Activated naive CD8-positive, alpha-beta T cell treated with anti-CD3 and anti-CD28 coated beads, Interleukin-2, amount 50 U/mL, for 24 hours (primary cell): ENCODE measurements at regions not wholly inside any gene's neighbourhood (a gene's known extent, or its start where the extent isn't known, plus 50 kb on each side); places are given as distances from the start of the nearest gene placed in this dataset.

Experiments used
- ATAC-seq: fragments of 150-1000 bp; cut with Tn5 transposase; one replicate; pipeline ENCODE4 v1.10.0; 2021
- DNase-seq: peaks from one replicate; pipeline ENCODE4 v3.0.0; 2021
- H3K27ac Mint-ChIP-seq: one replicate; pipeline ENCODE4 v1.8.0; 2021; ENCODE audit warnings: mild to moderate bottlenecking, mixed read lengths
- H3K27me3 Mint-ChIP-seq: one replicate; pipeline ENCODE4 v1.8.0; 2021; ENCODE audit warnings: mixed read lengths
- H3K36me3 Mint-ChIP-seq: one replicate; pipeline ENCODE4 v1.8.0; 2021; ENCODE audit warnings: low read depth, mixed read lengths
- H3K4me1 Mint-ChIP-seq: one replicate; pipeline ENCODE4 v1.8.0; 2021; ENCODE audit warnings: mixed read lengths
- H3K4me3 Mint-ChIP-seq: one replicate; pipeline ENCODE4 v1.8.0; 2021; ENCODE audit warnings: mild to moderate bottlenecking, moderate library complexity, mixed read lengths
- H3K9me3 Mint-ChIP-seq: one replicate; pipeline ENCODE4 v1.8.0; 2021; ENCODE audit warnings: mixed read lengths

- Mint-ChIP-seq H3K4me1 (no peaks in the 10 kb centered on the region), H3K9me3 (no peaks in the 10 kb centered on the region), H3K36me3 (no peaks in the 10 kb centered on the region), H3K27ac (no peak overlapping the region), H3K4me3 (no peak overlapping the region), H3K27me3 (no peaks in the 10 kb centered on the region)
- ATAC-seq (no peak), DNase-seq (no peak)
These were observed 574.1 kb downstream of the LMO7 start for GRCh38 chr13:76210262-76210661.

GRCh38 chr13:76198568-76199163 lies 562.5 kb downstream of the LMO7 start:
- ATAC-seq: no peak

DNA sequence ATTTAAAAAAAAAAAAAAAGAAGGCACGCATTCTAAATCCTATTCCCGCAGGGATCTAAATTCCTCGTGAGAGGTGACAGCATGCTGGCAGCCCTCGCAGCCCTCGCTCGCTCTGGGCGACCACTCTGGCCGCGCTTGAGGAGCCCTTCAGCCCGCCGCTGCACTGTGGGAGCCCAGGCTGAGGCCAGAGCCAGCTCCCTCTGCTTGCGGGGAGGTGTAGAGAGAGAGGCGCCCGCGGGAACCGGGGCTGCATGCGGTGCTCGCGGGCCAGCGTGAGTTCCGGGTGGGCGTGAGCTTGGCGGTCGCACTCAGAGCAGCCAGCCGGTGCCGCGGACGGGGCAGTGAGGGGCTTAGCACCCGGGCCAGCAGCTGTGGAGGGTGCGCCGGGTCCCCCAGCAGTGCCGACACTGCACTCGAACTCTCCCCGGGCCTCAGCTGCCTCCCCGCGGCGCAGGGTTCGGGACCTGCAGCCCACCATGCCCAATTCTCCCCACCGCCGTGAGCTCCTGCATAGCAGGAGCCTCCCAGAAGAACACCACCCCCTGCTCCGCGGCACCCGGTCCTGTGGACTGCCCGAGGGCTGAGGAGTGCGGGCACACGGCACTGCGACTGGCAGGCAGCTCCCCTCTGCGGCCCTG lies 553.9 kb downstream of the LMO7 start:
- ATAC-seq (no peak), DNase-seq (no peak)
- peaks cover 3% of the 10 kb centered on the region for H3K9me3 Mint-ChIP-seq
- no peaks in the 10 kb centered on the region for H3K27me3 Mint-ChIP-seq
- no peaks in the 10 kb centered on the region for H3K36me3 Mint-ChIP-seq
- no peak overlapping the region for H3K4me3 Mint-ChIP-seq
- H3K27ac Mint-ChIP-seq: no peak overlapping the region
- no peaks in the 10 kb centered on the region for H3K4me1 Mint-ChIP-seq

More at GRCh38 chr13:76198568-76199163, 562.5 kb downstream of the LMO7 start:
- Mint-ChIP-seq H3K4me3 (no peak overlapping the region), H3K9me3 (peaks cover 11% of the 10 kb centered on the region), H3K27me3 (no peaks in the 10 kb centered on the region), H3K4me1 (no peaks in the 10 kb centered on the region), H3K36me3 (no peaks in the 10 kb centered on the region), H3K27ac (no peak overlapping the region)
- DNase-seq: no peak

DNA sequence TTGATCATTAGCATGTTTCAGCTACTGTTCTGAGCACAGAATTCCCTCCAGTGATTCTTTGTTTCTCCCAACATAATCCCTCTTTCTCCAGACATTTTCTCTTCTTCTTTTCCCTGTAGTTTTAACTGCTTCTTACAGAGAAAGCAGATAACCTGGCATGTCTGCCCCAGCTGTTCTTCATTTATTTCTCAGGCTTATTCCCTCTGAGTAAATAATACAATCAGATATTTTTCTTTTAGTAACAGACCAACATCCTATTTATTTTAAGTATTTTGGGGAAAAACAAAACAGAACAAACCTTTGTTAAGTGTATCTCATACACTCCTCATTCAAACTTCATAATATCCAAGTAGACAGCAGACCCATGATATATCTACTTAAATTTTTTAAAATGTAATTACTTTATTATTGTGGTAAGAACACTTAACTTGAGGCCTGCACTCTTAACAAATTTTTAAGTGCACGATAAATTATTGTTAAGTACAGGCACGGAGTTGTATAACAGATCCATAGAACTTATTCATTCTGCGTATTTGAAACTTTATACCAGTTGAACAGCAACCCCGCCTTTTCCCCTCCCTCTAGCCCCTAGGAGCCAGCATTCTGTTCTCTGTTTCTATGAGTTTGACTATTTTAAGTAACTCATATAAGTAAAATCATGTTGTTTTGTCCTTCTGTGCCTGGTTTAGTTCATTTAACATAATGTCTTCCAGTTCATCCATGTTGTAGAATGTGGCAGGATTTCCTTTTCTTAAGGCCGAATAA lies 540.0 kb downstream of the LMO7 start:
- no peaks in the 10 kb centered on the region for H3K9me3 Mint-ChIP-seq
- H3K36me3 Mint-ChIP-seq: no peaks in the 10 kb centered on the region
- DNase-seq: no peak
- H3K4me1 Mint-ChIP-seq: no peaks in the 10 kb centered on the region
- no peak for ATAC-seq
- H3K4me3 Mint-ChIP-seq: no peak overlapping the region
- no peaks in the 10 kb centered on the region for H3K27me3 Mint-ChIP-seq
- H3K27ac Mint-ChIP-seq: no peak overlapping the region

DNA sequence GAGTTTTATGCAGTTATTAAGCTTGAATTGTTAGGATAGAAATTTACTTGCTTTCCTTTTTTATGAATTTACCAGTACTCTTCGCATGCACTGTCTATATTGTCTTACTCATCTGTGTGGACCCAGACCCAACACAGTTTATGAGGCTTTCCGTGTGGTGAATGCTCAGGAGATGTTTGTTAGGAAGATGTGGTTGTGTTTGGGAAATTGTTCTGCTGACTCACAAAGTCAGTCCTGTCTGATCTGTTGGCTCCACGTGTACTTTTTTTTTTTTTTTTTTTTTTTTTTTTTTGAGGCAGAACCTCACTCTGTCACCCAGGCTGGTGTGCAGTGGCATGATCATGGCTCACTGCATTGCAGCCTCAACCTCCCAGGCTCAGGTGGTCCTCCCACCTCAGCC lies 532.5 kb downstream of the LMO7 start:
- Mint-ChIP-seq H3K4me1 (no peaks in the 10 kb centered on the region), H3K27ac (no peak overlapping the region), H3K9me3 (peaks cover 12% of the 10 kb centered on the region)

GRCh38 chr13:76164290-76164689 lies 528.2 kb downstream of the LMO7 start:
- no peak for DNase-seq
- no peak overlapping the region for H3K4me3 Mint-ChIP-seq
- H3K4me1 Mint-ChIP-seq: no peaks in the 10 kb centered on the region
- H3K27me3 Mint-ChIP-seq: peaks cover 2% of the 10 kb centered on the region
- H3K9me3 Mint-ChIP-seq: peaks cover 9% of the 10 kb centered on the region
- H3K27ac Mint-ChIP-seq: no peak overlapping the region
- no peaks in the 10 kb centered on the region for H3K36me3 Mint-ChIP-seq
- ATAC-seq: no peak

More for the DNA sequence above, 532.5 kb downstream of the LMO7 start:
- Mint-ChIP-seq H3K27me3 (no peaks in the 10 kb centered on the region), H3K36me3 (no peaks in the 10 kb centered on the region), H3K4me3 (no peak overlapping the region)
- no peak for ATAC-seq
- DNase-seq: no peak

DNA sequence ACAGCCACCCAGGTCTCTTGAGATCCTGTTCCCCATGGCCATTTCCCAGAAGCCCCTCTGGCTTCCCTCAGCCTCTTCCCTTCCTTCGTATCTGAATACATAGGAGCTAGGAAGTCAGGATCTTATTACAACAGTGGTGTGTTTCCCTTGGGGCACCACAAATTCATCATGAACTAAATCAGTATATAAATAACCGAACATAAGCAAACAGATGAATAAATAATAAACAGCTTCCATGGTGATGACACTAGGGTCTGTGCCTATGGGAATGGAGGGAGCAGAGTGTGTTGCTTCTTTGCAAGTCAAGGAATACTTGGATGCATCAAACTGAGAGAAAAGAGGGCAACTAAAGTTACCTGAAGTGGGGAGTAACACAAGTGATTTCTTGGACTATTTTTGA lies 527.6 kb downstream of the LMO7 start:
- DNase-seq: no peak
- Mint-ChIP-seq H3K27me3 (peaks cover 2% of the 10 kb centered on the region), H3K27ac (no peak overlapping the region), H3K36me3 (no peaks in the 10 kb centered on the region), H3K4me1 (no peaks in the 10 kb centered on the region), H3K4me3 (no peak overlapping the region), H3K9me3 (peaks cover 5% of the 10 kb centered on the region)
- ATAC-seq: no peak

GRCh38 chr13:76160961-76161925 lies 525.1 kb downstream of the LMO7 start:
- no peak for DNase-seq
- H3K27ac Mint-ChIP-seq: no peak overlapping the region
- no peaks in the 10 kb centered on the region for H3K4me1 Mint-ChIP-seq
- no peaks in the 10 kb centered on the region for H3K9me3 Mint-ChIP-seq
- no peak for ATAC-seq
- no peaks in the 10 kb centered on the region for H3K36me3 Mint-ChIP-seq
- H3K27me3 Mint-ChIP-seq: peaks cover 2% of the 10 kb centered on the region
- H3K4me3 Mint-ChIP-seq: no peak overlapping the region

DNA sequence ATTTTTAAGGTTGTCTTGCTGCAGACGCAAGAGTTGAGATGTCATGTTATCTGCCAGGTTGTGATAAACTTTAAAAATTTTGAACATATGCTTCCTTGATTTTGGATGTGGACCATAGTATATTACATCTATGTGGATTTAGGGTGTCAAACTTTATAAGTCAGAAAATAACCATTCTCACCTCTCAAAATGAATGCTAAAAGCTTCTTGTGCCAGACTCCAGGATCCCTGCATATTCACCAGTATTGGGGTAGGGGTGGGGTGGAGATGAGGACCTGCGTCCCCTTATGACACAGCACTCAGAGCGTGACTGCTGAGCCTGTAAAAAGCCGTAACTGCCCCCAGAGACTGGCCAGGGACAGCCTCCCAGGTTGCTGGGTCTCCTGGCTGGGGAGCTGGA lies 524.4 kb downstream of the LMO7 start:
- Mint-ChIP-seq H3K36me3 (no peaks in the 10 kb centered on the region), H3K9me3 (no peaks in the 10 kb centered on the region), H3K27ac (no peak overlapping the region), H3K27me3 (peaks cover 2% of the 10 kb centered on the region), H3K4me3 (no peak overlapping the region), H3K4me1 (no peaks in the 10 kb centered on the region)
- ATAC-seq: no peak
- DNase-seq: no peak

DNA sequence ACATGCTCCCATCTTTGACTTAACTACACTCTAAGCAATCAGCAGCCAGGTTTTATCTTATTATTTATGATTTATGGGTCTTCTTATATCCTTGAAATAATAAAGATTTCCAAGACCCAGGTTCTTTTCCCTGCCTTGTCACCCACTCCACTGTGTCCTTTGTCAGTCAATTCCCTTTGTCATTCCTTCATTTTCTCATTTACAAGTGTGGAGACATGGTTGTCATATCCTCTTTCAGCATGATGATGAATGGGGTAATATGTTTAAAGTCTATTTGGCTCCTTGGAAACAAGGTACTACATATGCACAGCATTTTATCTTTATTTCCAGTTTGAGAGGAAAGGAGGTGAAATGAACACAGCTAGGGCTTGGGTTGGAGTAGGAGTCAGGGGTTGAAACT lies 521.8 kb downstream of the LMO7 start:
- no peaks in the 10 kb centered on the region for H3K4me1 Mint-ChIP-seq

DNA sequence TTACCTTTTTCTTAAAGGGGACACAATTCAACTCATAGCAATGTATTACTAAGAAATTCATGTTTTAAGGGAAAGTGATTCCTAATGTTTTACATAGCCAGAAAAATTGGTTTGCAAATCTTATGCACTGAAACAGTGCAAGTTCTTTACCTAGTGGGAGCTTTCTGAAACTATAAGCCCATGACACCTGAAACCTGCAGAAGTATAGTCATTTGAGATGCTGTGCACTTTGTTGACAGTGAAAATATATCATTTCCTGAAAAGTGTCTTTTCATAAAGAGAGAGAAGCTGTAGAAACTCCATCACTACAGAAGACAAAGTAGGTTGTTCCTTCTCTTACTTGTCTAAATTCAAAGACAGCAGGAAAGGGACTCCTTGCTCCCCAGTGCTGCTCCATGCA lies 517.1 kb downstream of the LMO7 start:
- DNase-seq: no peak
- H3K4me3 Mint-ChIP-seq: no peak overlapping the region
- H3K36me3 Mint-ChIP-seq: no peaks in the 10 kb centered on the region
- no peak for ATAC-seq
- no peaks in the 10 kb centered on the region for H3K9me3 Mint-ChIP-seq
- H3K27me3 Mint-ChIP-seq: no peaks in the 10 kb centered on the region
- no peaks in the 10 kb centered on the region for H3K4me1 Mint-ChIP-seq
- no peak overlapping the region for H3K27ac Mint-ChIP-seq

More for the DNA sequence above, 521.8 kb downstream of the LMO7 start:
- H3K4me3 Mint-ChIP-seq: no peak overlapping the region
- no peaks in the 10 kb centered on the region for H3K9me3 Mint-ChIP-seq
- DNase-seq: no peak
- no peak for ATAC-seq
- H3K27me3 Mint-ChIP-seq: no peaks in the 10 kb centered on the region
- H3K36me3 Mint-ChIP-seq: no peaks in the 10 kb centered on the region
- no peak overlapping the region for H3K27ac Mint-ChIP-seq

DNA sequence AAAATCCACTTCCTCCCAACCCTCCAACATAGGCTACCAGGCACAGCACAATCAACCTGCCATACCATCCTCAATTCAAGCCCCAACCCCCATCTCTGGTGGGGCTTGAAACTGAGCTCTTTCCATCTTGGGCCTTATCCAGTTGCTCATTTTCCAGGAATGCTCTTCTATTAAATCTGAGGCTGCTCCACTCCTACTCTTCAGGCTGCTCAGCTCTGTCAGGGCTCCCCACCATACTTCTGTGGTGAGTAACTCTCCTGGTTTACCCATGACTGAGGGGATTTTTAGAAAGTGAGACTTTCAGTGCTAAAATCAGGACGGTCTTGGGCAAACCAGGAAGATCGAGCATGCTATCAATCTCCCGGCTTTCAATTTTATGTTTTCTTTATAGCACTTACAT lies 512.8 kb downstream of the LMO7 start:
- H3K4me3 Mint-ChIP-seq: no peak overlapping the region
- no peak for ATAC-seq
- no peaks in the 10 kb centered on the region for H3K4me1 Mint-ChIP-seq
- H3K27ac Mint-ChIP-seq: no peak overlapping the region
- no peak for DNase-seq
- no peaks in the 10 kb centered on the region for H3K27me3 Mint-ChIP-seq
- no peaks in the 10 kb centered on the region for H3K36me3 Mint-ChIP-seq
- H3K9me3 Mint-ChIP-seq: no peaks in the 10 kb centered on the region

GRCh38 chr13:76148374-76148773 lies 512.2 kb downstream of the LMO7 start:
- Mint-ChIP-seq H3K4me1 (no peaks in the 10 kb centered on the region), H3K27me3 (no peaks in the 10 kb centered on the region), H3K36me3 (no peaks in the 10 kb centered on the region), H3K9me3 (no peaks in the 10 kb centered on the region), H3K27ac (no peak overlapping the region), H3K4me3 (no peak overlapping the region)
- ATAC-seq: no peak
- no peak for DNase-seq

DNA sequence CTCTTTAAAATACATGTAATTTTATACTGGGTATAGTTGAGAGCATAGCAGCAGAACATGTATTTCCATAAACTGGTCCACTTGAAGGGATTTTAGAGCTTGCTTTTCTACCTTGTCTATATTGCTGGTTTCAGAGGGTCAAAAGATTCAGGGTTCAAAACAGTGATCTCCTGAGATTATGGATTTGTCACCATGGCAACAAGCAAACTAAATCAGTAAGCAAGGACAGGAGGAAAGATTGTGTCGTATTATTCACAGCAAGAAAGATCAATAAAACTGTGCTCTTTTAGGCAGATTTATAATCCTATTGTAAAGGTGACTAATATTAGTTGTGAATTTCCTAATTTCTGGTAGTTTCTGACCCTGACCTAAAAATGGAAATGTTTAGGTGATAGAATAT lies 496.4 kb downstream of the LMO7 start:
- no peaks in the 10 kb centered on the region for H3K4me1 Mint-ChIP-seq
- no peak overlapping the region for H3K27ac Mint-ChIP-seq

More for the DNA sequence above, 496.4 kb downstream of the LMO7 start:
- Mint-ChIP-seq H3K9me3 (peaks cover 6% of the 10 kb centered on the region), H3K27me3 (no peaks in the 10 kb centered on the region), H3K36me3 (no peaks in the 10 kb centered on the region), H3K4me3 (no peak overlapping the region)
- no peak for DNase-seq
- ATAC-seq: no peak
